ENCODE measurements at regions not wholly inside any gene's neighbourhood (a gene's known extent, or its start where the extent isn't known, plus 50 kb on each side); places are given as distances from the start of the nearest gene placed in this dataset.

DNA sequence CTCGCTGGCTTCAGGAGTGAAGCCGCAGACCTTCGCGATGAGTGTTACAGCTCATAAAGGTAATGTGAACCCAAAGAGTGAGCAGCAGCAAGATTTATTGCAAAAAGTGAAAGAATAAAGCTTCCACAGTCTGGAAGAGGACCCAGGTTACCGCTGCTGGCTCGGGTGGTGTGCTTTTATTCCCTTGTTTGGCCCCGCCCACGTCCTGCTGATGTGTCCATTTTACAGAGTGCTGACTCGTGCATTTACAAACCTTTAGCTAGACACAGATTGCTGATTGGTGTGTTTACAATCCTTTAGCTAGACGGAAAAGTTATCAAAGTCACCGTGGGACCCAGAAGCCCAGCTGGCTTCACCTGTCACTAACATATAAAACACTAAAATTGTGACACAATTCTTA is 1464.5 kb downstream of the ZPLD1 start:
- Histone ChIP-seq H3K4me1 (ENCODE audit: insufficient read depth) (no peaks in the 10 kb centered on the region), H3K36me3 (replicated peaks; ENCODE audit: insufficient read depth, low read depth) (no peaks in the 10 kb centered on the region), H3K27ac (no peak overlapping the region), H3K9me3 (ENCODE audit: low read depth) (no peaks in the 10 kb centered on the region), H3K27me3 (no peaks in the 10 kb centered on the region), H3K9me2 (replicated peaks; ENCODE audit: insufficient read depth) (no peaks in the 10 kb centered on the region), H2AFZ (no peak overlapping the region), H4K20me1 (ENCODE audit: insufficient read depth, poor library complexity, severe bottlenecking) (no peaks in the 10 kb centered on the region), H3K4me2 (no peak overlapping the region), H3K4me3 (no peak overlapping the region), H3K79me2 (no peaks in the 10 kb centered on the region)
- DNase-seq (ENCODE audit: low spot score) = no peak
- WGBS (ENCODE audit: low lambda C conversion rate, missing lambda C conversion rate) = 88% methylated on average over 11 of the region's 11 CpGs
- no peak for TF ChIP-seq EZH2 (IDR thresholded peaks at IDR 0.05; ENCODE audit: borderline replicate concordance)
- TF ChIP-seq, protein P1, sequence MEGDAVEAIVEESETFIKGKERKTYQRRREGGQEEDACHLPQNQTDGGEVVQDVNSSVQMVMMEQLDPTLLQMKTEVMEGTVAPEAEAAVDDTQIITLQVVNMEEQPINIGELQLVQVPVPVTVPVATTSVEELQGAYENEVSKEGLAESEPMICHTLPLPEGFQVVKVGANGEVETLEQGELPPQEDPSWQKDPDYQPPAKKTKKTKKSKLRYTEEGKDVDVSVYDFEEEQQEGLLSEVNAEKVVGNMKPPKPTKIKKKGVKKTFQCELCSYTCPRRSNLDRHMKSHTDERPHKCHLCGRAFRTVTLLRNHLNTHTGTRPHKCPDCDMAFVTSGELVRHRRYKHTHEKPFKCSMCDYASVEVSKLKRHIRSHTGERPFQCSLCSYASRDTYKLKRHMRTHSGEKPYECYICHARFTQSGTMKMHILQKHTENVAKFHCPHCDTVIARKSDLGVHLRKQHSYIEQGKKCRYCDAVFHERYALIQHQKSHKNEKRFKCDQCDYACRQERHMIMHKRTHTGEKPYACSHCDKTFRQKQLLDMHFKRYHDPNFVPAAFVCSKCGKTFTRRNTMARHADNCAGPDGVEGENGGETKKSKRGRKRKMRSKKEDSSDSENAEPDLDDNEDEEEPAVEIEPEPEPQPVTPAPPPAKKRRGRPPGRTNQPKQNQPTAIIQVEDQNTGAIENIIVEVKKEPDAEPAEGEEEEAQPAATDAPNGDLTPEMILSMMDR (IDR thresholded peaks at IDR 0.05; ENCODE audit: poor library complexity) = no peak
- TF ChIP-seq EZH2phosphoT487 (IDR thresholded peaks at IDR 0.05; ENCODE audit: low read depth, severe bottlenecking, unreplicated experiment) = no peak

DNA sequence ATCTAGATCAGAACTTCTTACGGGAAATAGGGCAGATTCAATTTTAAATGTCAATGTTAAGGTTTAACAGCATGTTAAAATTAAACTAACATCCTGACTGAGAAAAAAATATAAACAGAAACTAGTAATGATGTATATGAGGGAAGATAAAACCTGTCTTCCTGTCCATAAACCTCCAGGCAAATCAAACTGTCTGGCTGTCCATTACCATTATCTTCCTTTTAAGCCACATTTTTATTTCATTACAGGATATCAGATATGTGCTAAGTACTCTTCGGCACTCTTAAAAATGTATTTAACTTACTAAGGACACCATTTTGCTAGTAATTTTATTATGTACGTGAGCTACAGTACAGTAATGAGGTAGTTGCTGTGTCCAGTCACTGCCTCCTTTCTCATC is 1461.7 kb upstream of the ALCAM start:
- no peaks in the 10 kb centered on the region for H3K9me3 ChIP-seq (ENCODE audit: low read depth)
- no peaks in the 10 kb centered on the region for H3K4me1 ChIP-seq (ENCODE audit: insufficient read depth)
- no peak overlapping the region for H3K4me2 ChIP-seq
- no peaks in the 10 kb centered on the region for H3K27me3 ChIP-seq
- TF ChIP-seq EZH2 (IDR thresholded peaks at IDR 0.05; ENCODE audit: borderline replicate concordance) = no peak
- TF ChIP-seq, protein P1 (IDR thresholded peaks at IDR 0.05; ENCODE audit: poor library complexity) = no peak
- TF ChIP-seq EZH2phosphoT487 (IDR thresholded peaks at IDR 0.05; ENCODE audit: low read depth, severe bottlenecking, unreplicated experiment) = no peak
- H3K9me2 ChIP-seq (replicated peaks; ENCODE audit: insufficient read depth) = no peaks in the 10 kb centered on the region
- H4K20me1 ChIP-seq (ENCODE audit: insufficient read depth, poor library complexity, severe bottlenecking) = no peaks in the 10 kb centered on the region
- DNase-seq (ENCODE audit: low spot score) = no peak
- no peak overlapping the region for H3K27ac ChIP-seq
- no peak overlapping the region for H2AFZ ChIP-seq
- H3K4me3 ChIP-seq = no peak overlapping the region
- no peaks in the 10 kb centered on the region for H3K36me3 ChIP-seq (replicated peaks; ENCODE audit: insufficient read depth, low read depth)
- 64% methylated on average over 3 of the region's 3 CpGs for WGBS (ENCODE audit: low lambda C conversion rate, missing lambda C conversion rate)
- H3K79me2 ChIP-seq = no peaks in the 10 kb centered on the region

DNA sequence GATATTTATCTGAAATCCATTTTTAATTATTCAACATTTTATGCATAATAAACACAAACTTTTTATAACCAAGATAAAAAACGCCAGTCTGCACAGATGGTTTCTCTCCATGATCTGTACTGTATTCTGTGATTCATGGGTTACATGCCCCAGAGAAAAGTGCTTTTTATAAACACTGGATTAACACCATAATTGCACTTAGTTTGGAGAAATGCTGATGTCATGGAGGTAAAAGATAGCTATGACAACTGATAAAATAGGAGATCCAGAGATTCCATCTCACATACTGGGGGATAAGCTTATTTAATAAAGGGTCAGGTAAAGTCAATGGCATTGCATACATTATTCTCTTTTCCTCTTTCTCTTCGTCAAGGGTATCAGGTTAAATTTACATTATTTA is 1460.4 kb upstream of the ALCAM start:
- WGBS (ENCODE audit: low lambda C conversion rate, missing lambda C conversion rate) = 52% methylated on average over 2 of the region's 2 CpGs
- Histone ChIP-seq H3K4me3 (no peak overlapping the region), H2AFZ (no peak overlapping the region)

More for the DNA sequence above, 1460.4 kb upstream of the ALCAM start:
- Histone ChIP-seq H3K4me1 (ENCODE audit: insufficient read depth) (no peaks in the 10 kb centered on the region), H3K4me2 (no peak overlapping the region), H3K27ac (no peak overlapping the region), H3K9me2 (replicated peaks; ENCODE audit: insufficient read depth) (no peaks in the 10 kb centered on the region), H3K36me3 (replicated peaks; ENCODE audit: insufficient read depth, low read depth) (no peaks in the 10 kb centered on the region), H3K9me3 (ENCODE audit: low read depth) (no peaks in the 10 kb centered on the region), H3K27me3 (no peaks in the 10 kb centered on the region), H4K20me1 (ENCODE audit: insufficient read depth, poor library complexity, severe bottlenecking) (no peaks in the 10 kb centered on the region), H3K79me2 (no peaks in the 10 kb centered on the region)
- DNase-seq (ENCODE audit: low spot score) = no peak
- TF ChIP-seq, protein P1 (IDR thresholded peaks at IDR 0.05; ENCODE audit: poor library complexity) = no peak
- no peak for TF ChIP-seq EZH2phosphoT487 (IDR thresholded peaks at IDR 0.05; ENCODE audit: low read depth, severe bottlenecking, unreplicated experiment)
- no peak for TF ChIP-seq EZH2 (IDR thresholded peaks at IDR 0.05; ENCODE audit: borderline replicate concordance)
